Small intestine (tissue), 7 donors: ENCODE measurements at regions not wholly inside any gene's neighbourhood (a gene's known extent, or its start where the extent isn't known, plus 50 kb on each side); places are given as distances from the start of the nearest gene placed in this dataset.
"Not testable (repeated sequence)": the region's sequence is repeated elsewhere in the genome, so short reads cannot be mapped to it uniquely, and the experiment has no call there.

ENCODE experiments used
- DNase-seq, 2 donors: peaks; one replicate each; pipeline versions ENCODE4 v3.0.0 to v3.0.0-alpha.2; 2013
- FAIRE-seq: peaks from 2 replicates; lab custom pipeline; 2012; peaks lifted over from hg19 to GRCh38; lab: Jason Lieb, UNC
- H3K27ac ChIP-seq, 3 donors: one replicate each; pipeline ENCODE4 v1.5.1; 2013; ENCODE audit warnings: low read length in 2 of 3, mild to moderate bottlenecking in 2 of 3, control low read depth in 1 of 3, inconsistent platforms in 1 of 3, low read depth in 1 of 3, moderate library complexity in 1 of 3
- H3K27me3 ChIP-seq, 3 donors: one replicate each; pipeline ENCODE4 v1.6.1; 2013; ENCODE audit warnings: low read length in 3 of 3, inconsistent platforms in 1 of 3; ENCODE audit not compliant: control insufficient read depth in 3 of 3, insufficient read depth in 3 of 3
- H3K36me3 ChIP-seq, 3 donors: one replicate each; pipeline ENCODE4 v1.6.1; 2013; ENCODE audit warnings: low read length in 3 of 3, inconsistent platforms in 1 of 3, low read depth in 1 of 3, mild to moderate bottlenecking in 1 of 3, moderate library complexity in 1 of 3; ENCODE audit not compliant: control insufficient read depth in 3 of 3, insufficient read depth in 2 of 3
- H3K4me1 ChIP-seq, 3 donors: one replicate each; pipeline ENCODE4 v1.6.1; 2013; ENCODE audit warnings: low read length in 2 of 3, inconsistent platforms in 1 of 3, low read depth in 1 of 3, mild to moderate bottlenecking in 1 of 3, moderate library complexity in 1 of 3; ENCODE audit not compliant: control insufficient read depth in 3 of 3, insufficient read depth in 2 of 3
- H3K4me3 ChIP-seq, 3 donors: one replicate each; pipeline ENCODE4 v1.5.1; 2013; ENCODE audit warnings: low read length in 3 of 3, control low read depth in 1 of 3, inconsistent platforms in 1 of 3, low read depth in 1 of 3, mild to moderate bottlenecking in 1 of 3, moderate library complexity in 1 of 3
- H3K9me3 ChIP-seq, 2 donors: one replicate each; pipeline ENCODE4 v1.6.1; 2013; ENCODE audit warnings: low read depth in 1 of 2, low read length in 1 of 2; ENCODE audit not compliant: control insufficient read depth in 2 of 2, insufficient read depth in 1 of 2
- WGBS, 3 donors: extraction: QIAGEN DNeasy Blood & Tissue Kit; methylation state at CpG; one replicate each; pipeline ENCODE4 v1.1.7; 2013; 5-methylcytosine and 5-hydroxymethylcytosine counted together
- donor health status: healthy with polysubstance abuse.
- donor health status: control.
- donor health status: control.
- donor health status: Bipolar disorder and iron deficiency.
- donor health status: healthy.

DNA sequence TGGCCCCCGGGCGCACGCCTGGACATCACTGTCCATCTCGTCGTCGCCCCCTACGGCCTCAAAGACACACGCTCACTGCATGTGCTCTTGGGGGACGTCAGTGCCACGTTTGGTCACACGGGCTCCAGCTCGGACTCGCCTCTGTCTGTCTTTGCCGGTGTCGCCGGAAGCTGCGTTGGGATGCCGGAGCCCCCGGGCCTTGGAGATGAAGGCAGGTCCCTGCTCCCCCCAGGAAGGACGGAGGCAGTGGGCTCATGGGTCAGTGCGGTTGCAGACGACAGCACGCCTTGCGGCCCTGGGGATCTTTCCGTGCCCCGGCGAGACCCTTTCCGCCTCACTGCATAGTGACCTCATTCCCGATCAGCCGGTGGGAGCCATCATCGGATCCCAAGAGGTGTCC is 1399.9 kb upstream of the PCDH10 start:
- not testable (repeated sequence) for H3K27me3 ChIP-seq, H3K27ac ChIP-seq, H3K9me3 ChIP-seq, DNase-seq, H3K36me3 ChIP-seq, H3K4me1 ChIP-seq, FAIRE-seq, H3K4me3 ChIP-seq
- 92 to 94% (median 93%) methylated on average over 9 to 19 of the region's 31 CpGs for WGBS, 3 donors

DNA sequence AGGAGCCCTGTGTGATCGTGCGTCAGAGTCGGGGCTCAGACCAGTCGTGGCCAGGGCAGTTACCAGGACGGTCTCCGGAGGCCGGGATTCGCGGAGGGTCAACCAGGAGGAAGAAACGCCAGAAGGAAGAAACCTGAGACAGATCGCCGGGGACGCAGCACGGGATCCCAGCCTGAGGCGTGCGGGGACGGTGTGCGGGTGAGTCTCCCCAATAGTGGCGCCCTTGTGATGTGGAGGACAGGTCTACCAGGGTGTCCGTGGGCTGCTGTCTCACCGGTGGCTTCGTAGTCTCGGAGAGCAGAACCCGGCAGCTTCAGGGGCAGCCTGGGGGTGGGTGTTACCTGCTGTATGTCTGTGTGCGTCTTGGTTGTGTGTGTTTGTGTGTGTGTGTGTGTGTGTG is 1399.1 kb upstream of the PCDH10 start:
- not testable (repeated sequence) for FAIRE-seq, H3K4me3 ChIP-seq, H3K27ac ChIP-seq, H3K9me3 ChIP-seq, H3K36me3 ChIP-seq, H3K4me1 ChIP-seq, H3K27me3 ChIP-seq
- 92 to 97% (median 95%) methylated on average over 15 to 21 of the region's 25 CpGs for WGBS, 3 donors
- DNase-seq, result peak in 1 of 2 donors; percentile 5

DNA sequence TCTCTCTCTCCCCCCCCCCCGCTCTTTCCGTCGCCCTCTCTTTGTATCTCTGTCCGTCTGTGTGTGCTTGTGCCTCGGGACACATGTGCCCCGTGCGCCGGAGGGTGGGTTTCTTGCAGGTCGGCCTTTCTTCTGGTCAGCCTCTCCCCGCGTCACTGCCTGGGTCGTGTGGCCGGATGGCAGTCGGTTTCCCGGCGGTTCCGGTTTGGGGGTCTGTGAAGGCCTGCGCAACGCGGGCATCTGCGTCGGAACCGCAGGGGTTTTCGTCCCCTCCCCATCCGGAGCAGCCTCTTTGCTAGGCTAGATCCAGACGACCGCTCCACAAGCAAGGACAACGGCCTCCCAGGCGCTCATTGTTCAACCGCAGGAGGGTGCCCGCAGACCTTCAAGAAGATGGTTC is 1398.6 kb upstream of the PCDH10 start:
- WGBS, 3 donors, result 96 to 99% (median 97%) methylated on average over 13 to 27 of the region's 31 CpGs
- not testable (repeated sequence) for DNase-seq

DNA sequence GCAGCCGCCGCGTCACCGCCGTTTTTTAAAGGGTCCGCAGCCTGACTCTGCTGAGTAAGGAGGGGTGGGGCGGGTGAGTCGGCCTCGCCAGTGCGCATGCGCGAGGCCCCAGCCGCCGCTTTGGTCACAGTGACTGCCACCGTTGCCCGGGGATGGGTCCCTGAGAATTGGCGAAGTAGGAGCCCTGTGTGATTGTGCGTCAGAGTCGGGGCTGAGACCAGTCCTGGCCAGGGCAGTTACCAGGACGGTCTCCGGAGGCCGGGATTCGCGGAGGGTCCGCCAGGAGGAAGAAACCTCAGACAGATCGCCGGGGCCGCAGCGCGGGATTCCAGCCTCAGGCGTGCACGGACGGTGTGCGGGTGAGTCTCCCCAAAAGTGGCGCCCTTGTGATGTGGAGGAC is 1386.9 kb upstream of the PCDH10 start:
- not testable (repeated sequence) for FAIRE-seq, H3K4me3 ChIP-seq, H3K36me3 ChIP-seq, H3K4me1 ChIP-seq, DNase-seq, H3K27ac ChIP-seq, H3K27me3 ChIP-seq
- 92 to 97% methylated on average over 12 to 35 of the region's 35 CpGs; no CpG with 5 or more reads in 1 of the 3 donors for WGBS, 3 donors
- H3K9me3 ChIP-seq, result peaks cover 0 to 19% of the 10 kb centered on the region in 2 donors

More for the DNA sequence above, 1398.6 kb upstream of the PCDH10 start:
- H3K4me1 ChIP-seq, H3K27ac ChIP-seq, H3K4me3 ChIP-seq, H3K27me3 ChIP-seq, H3K9me3 ChIP-seq, H3K36me3 ChIP-seq, FAIRE-seq: not testable (repeated sequence)

DNA sequence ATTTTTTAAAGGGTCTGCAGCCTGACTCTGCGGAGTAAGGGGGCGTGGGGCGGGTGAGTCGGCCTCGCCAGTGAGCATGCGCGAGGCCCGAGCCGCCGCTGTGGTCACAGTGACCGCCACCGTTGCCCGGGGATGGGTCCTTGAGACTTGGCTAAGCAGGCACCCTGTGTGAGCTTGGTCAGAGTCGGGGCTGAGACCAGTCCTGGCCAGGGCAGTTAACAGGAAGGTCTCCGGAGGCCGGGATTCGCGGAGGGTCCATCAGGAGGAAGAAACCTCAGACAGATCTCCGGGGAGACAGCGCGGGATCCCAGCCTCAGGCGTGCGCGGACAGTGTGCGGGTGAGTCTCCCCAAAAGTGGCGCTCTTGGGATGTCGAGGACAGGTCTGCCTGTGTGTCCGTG is 1384.4 kb upstream of the PCDH10 start:
- FAIRE-seq (no peak), DNase-seq (no peak)
- H3K9me3 ChIP-seq, result peaks cover 0 to 19% of the 10 kb centered on the region in 2 donors
- H3K4me3 ChIP-seq, result no peak overlapping the region
- no peak overlapping the region for H3K27ac ChIP-seq
- H3K4me1 ChIP-seq, result no peaks in the 10 kb centered on the region
- no peaks in the 10 kb centered on the region for H3K36me3 ChIP-seq
- no peaks in the 10 kb centered on the region for H3K27me3 ChIP-seq
- 94 to 97% (median 96%) methylated on average over 23 to 28 of the region's 28 CpGs for WGBS, 3 donors

DNA sequence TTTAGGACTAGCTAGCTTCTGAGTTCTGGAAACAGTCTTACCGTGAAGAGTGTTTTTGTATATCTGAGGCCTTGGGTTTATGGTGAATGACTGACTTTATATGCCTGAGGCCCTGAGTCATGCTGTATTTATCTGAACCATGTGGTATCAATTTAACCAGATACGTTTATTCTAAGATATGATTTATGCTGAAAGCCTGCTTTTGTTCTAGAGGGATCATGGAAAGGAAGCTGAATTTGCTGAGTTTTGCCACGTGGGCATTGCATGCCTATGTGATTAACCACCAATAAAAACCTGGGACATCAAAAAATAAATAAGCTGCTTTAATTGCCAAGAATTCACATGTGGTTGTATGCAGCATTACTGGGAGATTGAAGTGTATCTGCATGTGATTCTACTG is 1374.7 kb upstream of the PCDH10 start:
- WGBS, 3 donors, result 5 to 16% (median 12%) methylated on average over 3 of the region's 3 CpGs
- not testable (repeated sequence) for H3K4me3 ChIP-seq, DNase-seq, H3K27me3 ChIP-seq, H3K27ac ChIP-seq, H3K9me3 ChIP-seq, H3K36me3 ChIP-seq, H3K4me1 ChIP-seq, FAIRE-seq

DNA sequence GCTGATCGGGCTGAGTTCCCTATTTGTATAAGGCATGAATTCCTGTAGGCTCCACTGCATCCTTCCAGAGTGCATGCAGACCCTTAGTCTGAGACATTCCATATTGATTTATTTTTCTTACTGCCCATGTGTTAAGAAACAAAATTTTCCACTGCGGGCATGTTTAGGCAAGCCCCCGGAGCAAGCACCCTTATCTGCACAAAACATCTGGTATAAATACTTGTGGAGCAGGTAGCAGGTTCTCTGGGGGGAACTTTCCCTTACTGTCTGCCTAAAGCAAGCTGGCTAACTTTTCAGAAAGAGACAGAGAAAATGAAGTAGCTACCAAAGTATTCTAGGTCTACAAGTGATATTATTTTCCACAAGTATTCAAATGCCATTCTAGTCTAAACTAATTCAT is 1338.5 kb upstream of the PCDH10 start:
- not testable (repeated sequence) for H3K9me3 ChIP-seq
- 36 to 39% (median 38%) methylated on average over 3 of the region's 3 CpGs for WGBS, 3 donors

More for the DNA sequence above, 1338.5 kb upstream of the PCDH10 start:
- H3K27me3 ChIP-seq, FAIRE-seq, H3K4me1 ChIP-seq, H3K27ac ChIP-seq, H3K36me3 ChIP-seq, H3K4me3 ChIP-seq, DNase-seq: not testable (repeated sequence)
